GM19452 (cell line): ENCODE measurements at regions not wholly inside any gene's neighbourhood (a gene's known extent, or its start where the extent isn't known, plus 50 kb on each side); places are given as distances from the start of the nearest gene placed in this dataset.

ENCODE experiments used
- ATAC-seq: cut with Tn5 transposase; IDR thresholded peaks from one replicate; pipeline ENCODE4 v1.9.1; 2021; ENCODE audit not compliant: unreplicated experiment

DNA sequence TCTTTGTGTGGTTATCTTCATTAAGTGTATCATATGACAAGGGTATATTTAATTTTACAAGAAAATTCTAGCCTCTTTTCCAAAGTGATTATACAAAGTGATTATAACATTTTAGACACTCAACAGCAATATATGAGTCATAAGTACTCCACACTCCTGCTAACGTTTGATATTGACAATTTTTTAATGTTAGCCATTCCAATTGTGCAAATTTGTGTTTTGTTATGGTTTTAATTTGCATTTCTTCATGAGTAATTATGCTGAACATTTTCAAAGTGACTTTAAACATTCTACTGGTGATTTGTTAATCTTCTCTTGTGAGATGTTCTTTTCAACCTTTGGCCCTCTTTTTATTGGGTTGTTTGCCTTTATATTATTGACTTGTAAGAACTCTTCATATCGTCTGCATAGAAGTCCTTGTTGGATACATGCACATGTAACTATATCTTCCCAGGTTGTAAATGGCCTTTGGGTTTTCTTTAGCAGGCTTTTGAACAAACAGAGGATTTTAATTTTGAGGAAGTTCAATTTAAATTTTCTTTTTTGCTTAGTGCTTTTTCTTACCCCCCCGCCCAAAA, 771.6 kb upstream of the ZNF608 start:
- no peak for ATAC-seq

DNA sequence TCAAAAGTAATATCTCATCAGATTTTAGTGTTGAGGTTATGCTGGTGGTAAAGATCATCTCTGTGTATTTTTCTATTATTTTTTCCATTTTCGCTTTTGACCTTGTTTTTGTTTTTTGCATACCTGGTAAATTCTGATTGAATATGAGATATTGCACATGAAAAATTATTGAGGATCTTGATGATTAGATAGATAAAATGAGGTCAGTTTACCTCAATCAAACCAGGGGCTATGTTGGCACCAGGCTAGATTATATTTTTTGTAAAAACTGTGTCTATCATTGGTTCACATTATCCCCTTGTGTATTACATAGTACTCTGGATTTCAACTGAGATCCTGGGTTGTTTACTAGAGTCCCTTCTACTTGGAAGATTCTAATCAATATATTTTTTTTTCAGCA, 774.9 kb upstream of the ZNF608 start:
- no peak for ATAC-seq

GRCh38 chr5:125525356-125525755, 778.9 kb upstream of the ZNF608 start:
- ATAC-seq, result no peak

- ATAC-seq, result no peak
Observed at GRCh38 chr5:125526966-125527365, 780.5 kb upstream of the ZNF608 start.

- no peak for ATAC-seq
Observed at GRCh38 chr5:125528881-125529280, 782.4 kb upstream of the ZNF608 start.

DNA sequence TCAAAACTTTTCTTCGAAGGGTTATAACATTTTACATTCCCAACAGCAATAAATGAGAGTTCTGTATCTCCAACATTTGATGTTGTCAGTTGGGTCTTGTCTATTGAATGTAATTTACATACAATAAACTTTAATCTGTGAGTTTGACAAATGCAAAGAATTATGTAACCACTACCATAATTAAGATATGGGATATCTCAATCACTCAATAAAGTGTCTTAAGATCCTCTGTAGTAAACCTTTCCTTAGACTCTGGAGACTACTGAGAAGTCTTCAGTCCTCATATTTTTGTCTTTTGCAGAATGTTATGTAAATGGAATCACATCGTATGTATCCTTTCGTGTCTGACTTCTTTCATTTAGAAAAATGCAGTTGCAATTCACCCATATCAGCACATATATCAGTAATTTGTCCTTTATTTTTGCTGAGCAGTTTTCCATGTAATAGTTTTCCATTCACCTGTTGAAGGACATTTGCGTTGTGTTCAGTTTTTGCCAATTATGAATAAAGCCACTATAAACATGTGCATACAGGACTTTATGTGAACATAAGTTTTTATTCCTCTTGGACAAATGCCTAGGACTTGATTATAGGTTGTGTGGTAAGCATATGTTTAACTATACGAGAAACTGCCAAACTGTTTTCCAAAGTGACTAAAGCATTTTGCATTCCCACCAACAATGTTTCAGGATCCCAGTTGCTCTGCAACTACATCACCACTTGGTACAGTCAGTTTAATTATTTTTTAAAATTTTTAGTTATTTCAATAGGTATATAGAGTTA, 784.6 kb upstream of the ZNF608 start:
- ATAC-seq, result no peak

- no peak for ATAC-seq
Observed at GRCh38 chr5:125536095-125536494, 789.7 kb upstream of the ZNF608 start.

DNA sequence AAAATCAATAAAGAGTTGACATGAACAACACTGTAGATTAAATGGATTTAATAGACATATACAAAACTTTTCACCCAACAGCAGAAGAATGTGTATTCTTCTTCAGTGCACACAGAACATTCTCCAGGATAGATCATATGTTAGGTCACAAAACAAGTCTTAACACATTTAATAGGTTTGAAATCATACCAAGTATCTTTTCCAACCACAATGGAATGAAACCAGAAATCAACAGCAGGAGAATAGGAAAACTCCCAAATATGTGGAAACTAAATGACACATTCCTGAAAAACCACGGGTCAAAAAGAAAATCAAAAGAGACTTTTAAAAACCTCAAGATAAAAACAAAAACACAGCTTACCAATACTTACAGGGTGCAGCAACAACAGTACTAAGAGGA, 790.1 kb upstream of the ZNF608 start:
- no peak for ATAC-seq

DNA sequence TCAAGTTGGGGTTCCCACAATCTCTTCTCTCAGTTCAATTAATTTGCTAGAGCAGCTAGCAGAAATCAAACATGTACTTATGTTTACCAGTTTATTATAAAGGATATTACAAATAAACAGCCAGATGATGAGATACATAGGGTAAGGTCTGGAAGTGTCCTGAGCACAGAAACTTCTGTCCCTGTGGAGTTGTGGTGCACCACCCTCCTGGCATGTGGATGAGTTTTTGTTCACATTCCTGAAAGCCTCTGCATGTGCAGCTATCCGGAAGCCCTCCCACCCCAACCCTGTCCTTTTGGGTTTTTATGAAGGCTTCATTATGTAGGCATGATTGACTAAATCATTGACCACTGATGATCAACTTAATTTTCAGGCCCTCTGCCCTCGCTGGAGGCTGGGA, 791.2 kb upstream of the ZNF608 start:
- ATAC-seq, result no peak

DNA sequence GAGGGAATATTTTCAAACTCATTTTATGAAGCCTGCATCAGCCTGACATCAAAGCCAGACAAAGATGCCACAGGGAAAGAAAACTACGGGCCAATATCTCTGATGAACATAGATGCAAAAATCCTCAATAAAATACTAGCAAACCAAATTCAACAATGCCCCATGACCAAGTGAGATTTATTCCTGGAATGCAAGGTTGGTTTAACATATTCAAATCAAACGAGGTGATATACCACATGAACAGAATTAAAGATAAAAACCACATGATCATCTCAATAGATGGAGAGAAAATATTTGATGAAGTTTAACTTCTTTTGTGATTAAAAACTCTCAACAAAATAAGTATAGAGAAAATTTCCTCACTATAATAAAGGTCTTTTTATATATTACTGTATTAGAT, 792.0 kb upstream of the ZNF608 start:
- ATAC-seq, result no peak

- ATAC-seq, result no peak
Observed at GRCh38 chr5:125541085-125541484, 794.6 kb upstream of the ZNF608 start.

GRCh38 chr5:125549322-125549911, 803.0 kb upstream of the ZNF608 start:
- no peak for ATAC-seq

GRCh38 chr5:125550274-125550673, 803.8 kb upstream of the ZNF608 start:
- ATAC-seq, result no peak

- no peak for ATAC-seq
Observed at GRCh38 chr5:125551246-125551645, 804.8 kb upstream of the ZNF608 start.

- no peak for ATAC-seq
Observed at GRCh38 chr5:125551797-125552196, 805.4 kb upstream of the ZNF608 start.

GRCh38 chr5:125552486-125552885, 806.0 kb upstream of the ZNF608 start:
- ATAC-seq, result no peak

GRCh38 chr5:125554355-125554754, 807.9 kb upstream of the ZNF608 start:
- no peak for ATAC-seq

DNA sequence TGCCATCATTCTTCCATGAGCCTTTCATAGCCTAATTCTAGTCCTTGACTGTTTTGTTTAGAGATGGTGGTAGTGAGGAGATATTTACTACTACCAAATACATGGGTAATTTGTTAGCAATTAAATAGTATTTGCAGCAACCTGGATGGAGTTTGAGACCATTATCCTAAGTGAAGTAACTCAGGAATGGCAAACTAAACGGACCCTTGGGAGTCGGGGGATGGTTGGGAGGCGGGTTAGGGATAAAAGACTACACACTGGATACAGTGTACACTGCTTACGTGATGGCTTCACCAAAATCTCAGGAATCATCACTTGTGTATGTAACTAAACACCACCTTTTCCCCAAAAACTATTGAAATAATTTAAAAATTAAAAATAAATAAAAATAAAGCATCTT, 809.2 kb upstream of the ZNF608 start:
- ATAC-seq, result no peak

- no peak for ATAC-seq
Observed at GRCh38 chr5:125558016-125558415, 811.6 kb upstream of the ZNF608 start.

DNA sequence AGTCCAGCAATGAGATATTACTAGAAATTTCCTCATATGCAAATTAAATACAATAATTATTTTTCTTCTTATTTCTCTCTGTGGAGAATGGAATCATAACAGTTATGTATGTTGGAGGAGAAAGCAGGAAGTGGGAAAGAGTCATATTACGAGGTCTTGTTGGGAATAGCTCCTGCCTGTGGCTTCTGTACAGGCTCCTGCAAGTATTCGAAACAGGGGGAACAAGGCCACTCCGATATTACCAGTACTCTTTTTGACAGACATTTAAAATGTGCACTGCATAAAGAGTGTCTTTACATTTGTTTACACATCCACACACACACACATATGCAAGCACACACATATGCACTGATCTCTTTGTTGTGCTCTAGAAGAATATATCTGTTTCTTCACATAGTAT, 812.0 kb upstream of the ZNF608 start:
- ATAC-seq, result no peak

DNA sequence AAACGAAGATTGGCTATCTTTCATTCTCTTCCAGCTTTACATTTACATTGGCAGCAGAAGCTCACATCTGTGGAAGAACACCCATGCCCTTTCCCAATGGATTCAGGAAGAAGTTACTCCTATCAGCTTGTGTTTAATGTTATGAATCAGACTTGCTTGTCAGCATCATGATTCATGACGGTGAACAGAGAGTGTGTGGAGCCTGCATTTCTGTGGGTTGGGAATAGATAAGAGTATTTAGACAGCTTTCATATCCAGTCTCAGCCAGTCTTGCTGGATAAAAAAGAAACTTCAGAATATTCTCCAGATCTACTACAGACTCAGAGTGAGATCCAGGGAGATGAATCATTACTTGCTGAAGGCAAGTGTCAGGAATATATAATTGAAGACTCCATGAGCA, 812.9 kb upstream of the ZNF608 start:
- ATAC-seq, result no peak

DNA sequence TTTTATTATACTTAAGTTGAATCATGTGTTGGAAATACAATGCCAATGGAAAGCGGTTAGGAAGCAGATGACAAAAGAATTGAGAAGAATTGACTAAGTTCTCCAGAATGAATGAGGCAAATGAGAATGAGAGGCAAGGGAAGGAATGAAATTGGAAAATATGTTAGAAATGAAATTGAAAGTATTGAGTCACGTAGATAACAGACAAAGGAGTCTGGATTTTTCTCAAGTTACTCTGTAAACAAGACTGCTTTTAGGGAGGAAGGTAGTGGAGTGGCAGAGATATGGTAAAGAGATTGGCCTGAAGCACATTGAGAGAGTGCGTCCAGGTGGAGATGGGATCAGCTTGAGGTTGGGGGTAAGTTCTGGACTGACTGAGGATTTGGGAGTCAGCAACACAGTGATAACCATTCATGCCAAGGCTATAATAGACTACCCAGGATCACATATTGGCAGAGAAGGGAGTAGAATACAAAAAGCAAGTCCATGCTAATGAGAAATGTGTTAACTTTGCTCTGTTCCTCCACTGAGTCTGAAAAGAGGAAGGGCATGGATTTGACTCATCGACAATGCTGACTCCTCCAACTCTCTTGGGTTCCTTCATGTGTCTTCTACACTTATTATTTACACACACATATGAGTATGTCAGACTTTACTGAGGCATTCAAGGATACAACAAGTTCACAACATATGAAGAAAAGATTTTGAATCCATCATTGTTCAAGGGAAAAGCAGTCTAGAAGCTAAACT, 814.2 kb upstream of the ZNF608 start:
- ATAC-seq, result no peak
